ENCODE measurements at regions not wholly inside any gene's neighbourhood (a gene's known extent, or its start where the extent isn't known, plus 50 kb on each side); places are given as distances from the start of the nearest gene placed in this dataset.
A peak's percentile ranks its signal among the peaks of the same experiment; 100 is the strongest.
"Not testable (repeated sequence)": the region's sequence is repeated elsewhere in the genome, so short reads cannot be mapped to it uniquely, and the experiment has no call there.

GRCh38 chr9:67288117-67288735 is 295.9 kb upstream of the SPATA31A3 start:
- H4K20me1 ChIP-seq (ENCODE audit: insufficient read depth); H3K79me2 ChIP-seq (ENCODE audit: insufficient read depth, low read length); H3K9ac ChIP-seq (ENCODE audit: low read length); DNase-seq (ENCODE audit: low read depth, low spot score); POLR2A ChIA-PET; H3K36me3 ChIP-seq (ENCODE audit: control insufficient read depth in 1 of 2, insufficient read depth in 2 of 2, low read length in 2 of 2); H2AFZ ChIP-seq (ENCODE audit: low read depth, low read length, poor library complexity, severe bottlenecking); RAD21 ChIA-PET (ENCODE audit: low non-redundant PET in 1 of 2, low total read pairs in 2 of 2, uncharacterized antibody in 2 of 2, unreplicated experiment in 2 of 2); H3K9me3 ChIP-seq (ENCODE audit: control insufficient read depth in 1 of 2, insufficient read depth in 1 of 2, low read depth in 1 of 2, low read length in 2 of 2); CTCF ChIA-PET; H3K4me3 ChIP-seq (replicated peaks in 1 of 2; ENCODE audit: low read depth in 1 of 2, low read length in 2 of 2); H3K9me2 ChIP-seq (ENCODE audit: insufficient read depth); intact Hi-C loops (cut with micrococcal nuclease); BruUV-seq (replicated peaks); H3K4me1 ChIP-seq (ENCODE audit: control insufficient read depth in 1 of 2, insufficient read depth in 2 of 2, low read length in 2 of 2); H3K27me3 ChIP-seq (ENCODE audit: insufficient read depth, low read length); H3K27ac ChIP-seq (ENCODE audit: low read depth, low read length); H3K4me2 ChIP-seq (ENCODE audit: low read length): not testable (repeated sequence)
- peak; percentile 92 for ATAC-seq

GRCh38 chr9:67284299-67284698 is 291.9 kb upstream of the SPATA31A3 start:
- ATAC-seq; H3K27me3 ChIP-seq (ENCODE audit: insufficient read depth, low read length); H3K4me2 ChIP-seq (ENCODE audit: low read length); RAD21 ChIA-PET (ENCODE audit: low non-redundant PET in 1 of 2, low total read pairs in 2 of 2, uncharacterized antibody in 2 of 2, unreplicated experiment in 2 of 2); H2AFZ ChIP-seq (ENCODE audit: low read depth, low read length, poor library complexity, severe bottlenecking); H4K20me1 ChIP-seq (ENCODE audit: insufficient read depth); H3K36me3 ChIP-seq (ENCODE audit: control insufficient read depth in 1 of 2, insufficient read depth in 2 of 2, low read length in 2 of 2); H3K4me1 ChIP-seq (ENCODE audit: control insufficient read depth in 1 of 2, insufficient read depth in 2 of 2, low read length in 2 of 2); H3K9me3 ChIP-seq (ENCODE audit: control insufficient read depth in 1 of 2, insufficient read depth in 1 of 2, low read depth in 1 of 2, low read length in 2 of 2); H3K79me2 ChIP-seq (ENCODE audit: insufficient read depth, low read length); CTCF ChIA-PET; BruUV-seq (replicated peaks); POLR2A ChIA-PET; H3K27ac ChIP-seq (ENCODE audit: low read depth, low read length); H3K4me3 ChIP-seq (replicated peaks in 1 of 2; ENCODE audit: low read depth in 1 of 2, low read length in 2 of 2); intact Hi-C loops (cut with micrococcal nuclease); H3K9me2 ChIP-seq (ENCODE audit: insufficient read depth); H3K9ac ChIP-seq (ENCODE audit: low read length); DNase-seq (ENCODE audit: low read depth, low spot score): not testable (repeated sequence)

- RAD21 ChIA-PET (ENCODE audit: low non-redundant PET in 1 of 2, low total read pairs in 2 of 2, uncharacterized antibody in 2 of 2, unreplicated experiment in 2 of 2); H3K79me2 ChIP-seq (ENCODE audit: insufficient read depth, low read length); DNase-seq (ENCODE audit: low read depth, low spot score); H3K4me1 ChIP-seq (ENCODE audit: control insufficient read depth in 1 of 2, insufficient read depth in 2 of 2, low read length in 2 of 2); ATAC-seq; H3K36me3 ChIP-seq (ENCODE audit: control insufficient read depth in 1 of 2, insufficient read depth in 2 of 2, low read length in 2 of 2); CTCF ChIA-PET; H3K9ac ChIP-seq (ENCODE audit: low read length); H3K27ac ChIP-seq (ENCODE audit: low read depth, low read length); H3K9me2 ChIP-seq (ENCODE audit: insufficient read depth); H3K9me3 ChIP-seq (ENCODE audit: control insufficient read depth in 1 of 2, insufficient read depth in 1 of 2, low read depth in 1 of 2, low read length in 2 of 2); H3K4me2 ChIP-seq (ENCODE audit: low read length); POLR2A ChIA-PET; H3K4me3 ChIP-seq (replicated peaks in 1 of 2; ENCODE audit: low read depth in 1 of 2, low read length in 2 of 2); H4K20me1 ChIP-seq (ENCODE audit: insufficient read depth); H3K27me3 ChIP-seq (ENCODE audit: insufficient read depth, low read length); intact Hi-C loops (cut with micrococcal nuclease); H2AFZ ChIP-seq (ENCODE audit: low read depth, low read length, poor library complexity, severe bottlenecking); BruUV-seq (replicated peaks): not testable (repeated sequence)
Measured at GRCh38 chr9:67281574-67281973, 289.2 kb upstream of the SPATA31A3 start.

GRCh38 chr9:67269692-67270091 is 277.3 kb upstream of the SPATA31A3 start:
- DNase-seq (ENCODE audit: low read depth, low spot score); POLR2A ChIA-PET; H3K9me3 ChIP-seq (ENCODE audit: control insufficient read depth in 1 of 2, insufficient read depth in 1 of 2, low read depth in 1 of 2, low read length in 2 of 2); H2AFZ ChIP-seq (ENCODE audit: low read depth, low read length, poor library complexity, severe bottlenecking); H3K27ac ChIP-seq (ENCODE audit: low read depth, low read length); BruUV-seq (replicated peaks); H3K36me3 ChIP-seq (ENCODE audit: control insufficient read depth in 1 of 2, insufficient read depth in 2 of 2, low read length in 2 of 2); RAD21 ChIA-PET (ENCODE audit: low non-redundant PET in 1 of 2, low total read pairs in 2 of 2, uncharacterized antibody in 2 of 2, unreplicated experiment in 2 of 2); H3K27me3 ChIP-seq (ENCODE audit: insufficient read depth, low read length); H4K20me1 ChIP-seq (ENCODE audit: insufficient read depth); H3K4me3 ChIP-seq (replicated peaks in 1 of 2; ENCODE audit: low read depth in 1 of 2, low read length in 2 of 2); H3K79me2 ChIP-seq (ENCODE audit: insufficient read depth, low read length); H3K9me2 ChIP-seq (ENCODE audit: insufficient read depth); H3K4me1 ChIP-seq (ENCODE audit: control insufficient read depth in 1 of 2, insufficient read depth in 2 of 2, low read length in 2 of 2); H3K9ac ChIP-seq (ENCODE audit: low read length); H3K4me2 ChIP-seq (ENCODE audit: low read length); ATAC-seq; intact Hi-C loops (cut with micrococcal nuclease); CTCF ChIA-PET: not testable (repeated sequence)

- H3K4me2 ChIP-seq (ENCODE audit: low read length); H3K4me3 ChIP-seq (replicated peaks in 1 of 2; ENCODE audit: low read depth in 1 of 2, low read length in 2 of 2); H3K9me3 ChIP-seq (ENCODE audit: control insufficient read depth in 1 of 2, insufficient read depth in 1 of 2, low read depth in 1 of 2, low read length in 2 of 2); H3K9me2 ChIP-seq (ENCODE audit: insufficient read depth); H3K27me3 ChIP-seq (ENCODE audit: insufficient read depth, low read length); DNase-seq (ENCODE audit: low read depth, low spot score); ATAC-seq; H3K4me1 ChIP-seq (ENCODE audit: control insufficient read depth in 1 of 2, insufficient read depth in 2 of 2, low read length in 2 of 2); H2AFZ ChIP-seq (ENCODE audit: low read depth, low read length, poor library complexity, severe bottlenecking); CTCF ChIA-PET; BruUV-seq (replicated peaks); H3K36me3 ChIP-seq (ENCODE audit: control insufficient read depth in 1 of 2, insufficient read depth in 2 of 2, low read length in 2 of 2); H3K9ac ChIP-seq (ENCODE audit: low read length); H4K20me1 ChIP-seq (ENCODE audit: insufficient read depth); RAD21 ChIA-PET (ENCODE audit: low non-redundant PET in 1 of 2, low total read pairs in 2 of 2, uncharacterized antibody in 2 of 2, unreplicated experiment in 2 of 2); H3K27ac ChIP-seq (ENCODE audit: low read depth, low read length); H3K79me2 ChIP-seq (ENCODE audit: insufficient read depth, low read length); intact Hi-C loops (cut with micrococcal nuclease); POLR2A ChIA-PET: not testable (repeated sequence)
Measured at GRCh38 chr9:67257894-67258293, 265.5 kb upstream of the SPATA31A3 start.

All from HCT116 (cell line).